ENCODE measurements at regions not wholly inside any gene's neighbourhood (a gene's known extent, or its start where the extent isn't known, plus 50 kb on each side); places are given as distances from the start of the nearest gene placed in this dataset.

GRCh38 chr11:15618583-15619032 lies 503.9 kb downstream of the INSC start:
- TF ChIP-seq POLR2AphosphoS5 (IDR thresholded peaks at IDR 0.05; ENCODE audit: low read depth, low read length) (no peak), SIN3A (IDR thresholded peaks at IDR 0.05; ENCODE audit: borderline replicate concordance, insufficient read depth, low read length) (no peak)

- TF ChIP-seq FOXP2 (optimal IDR thresholded peaks at IDR 0.05; ENCODE audit: borderline replicate concordance, extremely low read depth, extremely low read length, insufficient read depth) (no peak), REST (IDR thresholded peaks at IDR 0.05; ENCODE audit: insufficient read depth in 1 of 2, low read depth in 2 of 2, low read length in 2 of 2) (no peak), SIN3A (IDR thresholded peaks at IDR 0.05; ENCODE audit: borderline replicate concordance, insufficient read depth, low read length) (no peak), POLR2AphosphoS5 (IDR thresholded peaks at IDR 0.05; ENCODE audit: low read depth, low read length) (no peak), TAF1 (IDR thresholded peaks at IDR 0.05; ENCODE audit: borderline replicate concordance, insufficient read depth, low read length) (no peak)
These were observed 506.8 kb downstream of the INSC start for GRCh38 chr11:15621565-15621964.

- no peak for TF ChIP-seq TAF1 (IDR thresholded peaks at IDR 0.05; ENCODE audit: borderline replicate concordance, insufficient read depth, low read length)
- no peak for TF ChIP-seq FOXP2 (optimal IDR thresholded peaks at IDR 0.05; ENCODE audit: borderline replicate concordance, extremely low read depth, extremely low read length, insufficient read depth)
- no peak for TF ChIP-seq POLR2AphosphoS5 (IDR thresholded peaks at IDR 0.05; ENCODE audit: low read depth, low read length)
- TF ChIP-seq REST (IDR thresholded peaks at IDR 0.05; ENCODE audit: insufficient read depth in 1 of 2, low read depth in 2 of 2, low read length in 2 of 2) = no peak
- no peak for TF ChIP-seq SIN3A (IDR thresholded peaks at IDR 0.05; ENCODE audit: borderline replicate concordance, insufficient read depth, low read length)
These were observed 507.6 kb downstream of the INSC start for GRCh38 chr11:15622231-15622890.

- TF ChIP-seq FOXP2 (optimal IDR thresholded peaks at IDR 0.05; ENCODE audit: borderline replicate concordance, extremely low read depth, extremely low read length, insufficient read depth) (no peak), POLR2AphosphoS5 (IDR thresholded peaks at IDR 0.05; ENCODE audit: low read depth, low read length) (no peak), REST (IDR thresholded peaks at IDR 0.05; ENCODE audit: insufficient read depth in 1 of 2, low read depth in 2 of 2, low read length in 2 of 2) (no peak), SIN3A (IDR thresholded peaks at IDR 0.05; ENCODE audit: borderline replicate concordance, insufficient read depth, low read length) (no peak), TAF1 (IDR thresholded peaks at IDR 0.05; ENCODE audit: borderline replicate concordance, insufficient read depth, low read length) (no peak)
These were observed 510.0 kb downstream of the INSC start for GRCh38 chr11:15624701-15625100.

- TF ChIP-seq REST (IDR thresholded peaks at IDR 0.05; ENCODE audit: insufficient read depth in 1 of 2, low read depth in 2 of 2, low read length in 2 of 2) = no peak
- no peak for TF ChIP-seq POLR2AphosphoS5 (IDR thresholded peaks at IDR 0.05; ENCODE audit: low read depth, low read length)
- no peak for TF ChIP-seq SIN3A (IDR thresholded peaks at IDR 0.05; ENCODE audit: borderline replicate concordance, insufficient read depth, low read length)
- no peak for TF ChIP-seq FOXP2 (optimal IDR thresholded peaks at IDR 0.05; ENCODE audit: borderline replicate concordance, extremely low read depth, extremely low read length, insufficient read depth)
- TF ChIP-seq TAF1 (IDR thresholded peaks at IDR 0.05; ENCODE audit: borderline replicate concordance, insufficient read depth, low read length) = no peak
These were observed 511.0 kb downstream of the INSC start for GRCh38 chr11:15625691-15626090.
